ENCODE measurements at regions not wholly inside any gene's neighbourhood (a gene's known extent, or its start where the extent isn't known, plus 50 kb on each side); places are given as distances from the start of the nearest gene placed in this dataset.

DNA sequence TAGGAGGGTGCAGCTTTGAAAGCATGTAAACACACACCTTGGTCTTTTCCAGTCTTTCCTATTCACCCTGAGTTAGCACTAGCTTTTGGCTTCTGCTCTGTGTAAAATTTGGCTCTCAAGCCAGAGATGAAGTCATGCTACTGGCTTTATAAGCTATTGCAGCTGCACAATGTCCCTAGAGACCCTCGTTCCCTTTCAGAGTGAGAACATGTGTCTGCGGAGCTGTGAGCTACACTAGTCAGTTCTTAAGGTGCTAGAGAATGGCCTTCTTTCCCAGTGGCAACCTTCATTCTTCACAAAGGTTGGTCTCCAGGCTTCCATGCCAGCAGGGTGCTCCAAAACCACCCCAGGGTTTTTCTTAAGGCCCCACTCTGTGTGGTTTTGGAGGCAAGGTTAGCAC, 199.1 kb downstream of the SPATA18 start:
- TF ChIP-seq, protein P1, sequence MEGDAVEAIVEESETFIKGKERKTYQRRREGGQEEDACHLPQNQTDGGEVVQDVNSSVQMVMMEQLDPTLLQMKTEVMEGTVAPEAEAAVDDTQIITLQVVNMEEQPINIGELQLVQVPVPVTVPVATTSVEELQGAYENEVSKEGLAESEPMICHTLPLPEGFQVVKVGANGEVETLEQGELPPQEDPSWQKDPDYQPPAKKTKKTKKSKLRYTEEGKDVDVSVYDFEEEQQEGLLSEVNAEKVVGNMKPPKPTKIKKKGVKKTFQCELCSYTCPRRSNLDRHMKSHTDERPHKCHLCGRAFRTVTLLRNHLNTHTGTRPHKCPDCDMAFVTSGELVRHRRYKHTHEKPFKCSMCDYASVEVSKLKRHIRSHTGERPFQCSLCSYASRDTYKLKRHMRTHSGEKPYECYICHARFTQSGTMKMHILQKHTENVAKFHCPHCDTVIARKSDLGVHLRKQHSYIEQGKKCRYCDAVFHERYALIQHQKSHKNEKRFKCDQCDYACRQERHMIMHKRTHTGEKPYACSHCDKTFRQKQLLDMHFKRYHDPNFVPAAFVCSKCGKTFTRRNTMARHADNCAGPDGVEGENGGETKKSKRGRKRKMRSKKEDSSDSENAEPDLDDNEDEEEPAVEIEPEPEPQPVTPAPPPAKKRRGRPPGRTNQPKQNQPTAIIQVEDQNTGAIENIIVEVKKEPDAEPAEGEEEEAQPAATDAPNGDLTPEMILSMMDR (IDR thresholded peaks at IDR 0.05) = no peak
- no peak for TF ChIP-seq POLR2A (IDR thresholded peaks at IDR 0.05)
